ENCODE measurements at regions not wholly inside any gene's neighbourhood (a gene's known extent, or its start where the extent isn't known, plus 50 kb on each side); places are given as distances from the start of the nearest gene placed in this dataset.

DNA sequence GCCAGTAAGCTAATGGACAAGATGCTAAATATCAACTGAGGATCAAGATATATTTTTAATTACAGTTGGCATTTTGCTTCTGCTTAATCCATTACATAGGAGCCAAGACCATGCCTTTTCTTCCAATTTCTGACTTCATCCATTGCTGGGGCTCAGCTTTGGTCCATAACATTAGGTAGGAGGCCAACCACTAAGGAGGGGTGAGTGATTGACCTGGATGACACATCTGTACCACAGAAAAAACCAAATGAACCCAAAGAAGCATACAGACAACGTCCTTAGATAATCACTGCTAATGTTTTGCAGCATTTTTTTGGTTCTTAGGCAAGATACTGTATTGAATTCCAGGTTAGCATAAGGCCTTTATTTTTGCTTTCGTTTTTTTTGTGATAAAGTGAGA, 353.2 kb upstream of the KCNH8 start:
- Histone ChIP-seq H3K4me3 (no peak overlapping the region), H3K4me1 (no peaks in the 10 kb centered on the region), H3K27ac (no peak overlapping the region), H3K27me3 (no peaks in the 10 kb centered on the region), H3K36me3 (no peaks in the 10 kb centered on the region), H3K9me3 (no peaks in the 10 kb centered on the region)
- no peak for TF ChIP-seq EP300 (IDR thresholded peaks at IDR 0.05)
- TF ChIP-seq POLR2A (IDR thresholded peaks at IDR 0.05) = no peak
- no peak for TF ChIP-seq POLR2AphosphoS5 (IDR thresholded peaks at IDR 0.05)
- TF ChIP-seq, protein P1, sequence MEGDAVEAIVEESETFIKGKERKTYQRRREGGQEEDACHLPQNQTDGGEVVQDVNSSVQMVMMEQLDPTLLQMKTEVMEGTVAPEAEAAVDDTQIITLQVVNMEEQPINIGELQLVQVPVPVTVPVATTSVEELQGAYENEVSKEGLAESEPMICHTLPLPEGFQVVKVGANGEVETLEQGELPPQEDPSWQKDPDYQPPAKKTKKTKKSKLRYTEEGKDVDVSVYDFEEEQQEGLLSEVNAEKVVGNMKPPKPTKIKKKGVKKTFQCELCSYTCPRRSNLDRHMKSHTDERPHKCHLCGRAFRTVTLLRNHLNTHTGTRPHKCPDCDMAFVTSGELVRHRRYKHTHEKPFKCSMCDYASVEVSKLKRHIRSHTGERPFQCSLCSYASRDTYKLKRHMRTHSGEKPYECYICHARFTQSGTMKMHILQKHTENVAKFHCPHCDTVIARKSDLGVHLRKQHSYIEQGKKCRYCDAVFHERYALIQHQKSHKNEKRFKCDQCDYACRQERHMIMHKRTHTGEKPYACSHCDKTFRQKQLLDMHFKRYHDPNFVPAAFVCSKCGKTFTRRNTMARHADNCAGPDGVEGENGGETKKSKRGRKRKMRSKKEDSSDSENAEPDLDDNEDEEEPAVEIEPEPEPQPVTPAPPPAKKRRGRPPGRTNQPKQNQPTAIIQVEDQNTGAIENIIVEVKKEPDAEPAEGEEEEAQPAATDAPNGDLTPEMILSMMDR (IDR thresholded peaks at IDR 0.05) = no peak
- DNase-seq (ENCODE audit: low spot score in 2 of 2) = no peak
- 70% methylated on average over 2 of the region's 2 CpGs for WGBS

DNA sequence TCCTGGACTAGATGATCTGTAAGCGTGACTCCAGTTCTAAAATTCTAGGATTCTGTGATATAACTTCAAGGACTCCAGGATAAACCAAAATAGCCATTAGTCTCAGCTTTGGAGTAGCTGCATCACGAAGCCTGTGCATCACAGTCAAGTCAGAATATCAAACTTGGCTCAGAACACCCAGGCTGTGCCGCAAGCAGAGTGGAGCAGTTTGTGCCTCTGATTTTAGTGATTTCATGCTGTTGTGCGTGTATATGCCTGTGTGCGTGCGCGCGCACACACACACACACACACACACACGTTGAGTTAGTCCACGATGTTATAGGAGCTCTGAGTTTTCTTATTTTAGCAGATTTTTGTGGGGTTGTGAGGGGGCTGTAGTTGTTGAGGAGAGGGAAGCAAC, 356.6 kb upstream of the KCNH8 start:
- no peaks in the 10 kb centered on the region for H3K36me3 ChIP-seq
- H3K9me3 ChIP-seq = no peaks in the 10 kb centered on the region
- TF ChIP-seq POLR2A (IDR thresholded peaks at IDR 0.05) (no peak), POLR2AphosphoS5 (IDR thresholded peaks at IDR 0.05) (no peak), EP300 (IDR thresholded peaks at IDR 0.05) (no peak)
- TF ChIP-seq, protein P1 (IDR thresholded peaks at IDR 0.05) = no peak
- H3K27me3 ChIP-seq = no peaks in the 10 kb centered on the region
- H3K4me3 ChIP-seq = no peak overlapping the region
- H3K27ac ChIP-seq = no peak overlapping the region
- H3K4me1 ChIP-seq = no peaks in the 10 kb centered on the region
- 87% methylated on average over 10 of the region's 10 CpGs for WGBS
- no peak for DNase-seq (ENCODE audit: low spot score in 2 of 2)

DNA sequence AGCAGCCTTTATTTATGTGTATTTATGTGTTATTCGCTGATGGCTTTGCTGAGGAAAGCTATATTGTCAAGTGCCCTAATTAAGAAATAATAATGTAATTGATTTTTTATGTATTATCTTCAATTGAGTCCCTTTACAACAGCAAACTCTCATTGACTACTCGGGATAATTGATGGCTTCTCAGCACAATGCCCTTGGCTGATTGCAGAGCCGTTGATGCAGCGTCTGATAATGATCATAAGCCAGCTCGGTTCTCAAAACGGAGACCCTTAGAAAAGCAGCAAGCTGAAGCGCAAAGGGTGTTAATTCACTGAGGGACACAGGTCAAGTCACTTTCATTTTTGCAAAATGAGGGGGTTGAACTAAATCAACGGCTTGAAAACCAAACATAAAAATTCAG, 357.1 kb upstream of the KCNH8 start:
- H3K27ac ChIP-seq = no peak overlapping the region
- DNase-seq (ENCODE audit: low spot score in 2 of 2) = no peak
- H3K36me3 ChIP-seq = no peaks in the 10 kb centered on the region
- whole genome bisulfite sequencing = 61% methylated on average over 8 of the region's 8 CpGs
- TF ChIP-seq, protein P1 (IDR thresholded peaks at IDR 0.05) = no peak
- TF ChIP-seq EP300 (IDR thresholded peaks at IDR 0.05) = no peak
- TF ChIP-seq POLR2AphosphoS5 (IDR thresholded peaks at IDR 0.05) = no peak
- no peak for TF ChIP-seq POLR2A (IDR thresholded peaks at IDR 0.05)
- no peaks in the 10 kb centered on the region for H3K9me3 ChIP-seq
- no peaks in the 10 kb centered on the region for H3K4me1 ChIP-seq
- H3K27me3 ChIP-seq = no peaks in the 10 kb centered on the region
- no peak overlapping the region for H3K4me3 ChIP-seq

DNA sequence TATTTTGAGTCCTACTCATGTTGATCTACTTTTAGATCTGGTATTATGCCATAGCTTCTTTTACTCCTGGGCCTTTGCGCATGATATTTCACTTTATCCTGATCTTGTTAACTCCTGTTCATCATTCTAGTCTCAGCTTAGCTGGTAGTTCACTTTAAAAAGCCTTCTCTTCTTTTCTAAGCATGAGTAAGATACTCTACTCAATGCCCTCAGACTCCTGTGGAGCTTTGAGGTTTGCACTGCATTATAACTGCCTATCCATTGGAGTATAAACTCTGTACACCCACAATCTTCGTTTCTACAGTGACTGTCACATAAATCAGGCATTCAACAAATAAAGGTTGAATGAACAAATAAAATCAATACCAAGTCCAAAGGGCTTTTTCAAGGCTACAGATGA, 357.9 kb upstream of the KCNH8 start:
- no peak for DNase-seq (ENCODE audit: low spot score in 2 of 2)
- WGBS = 68% methylated on average over 2 of the region's 2 CpGs
- no peak overlapping the region for H3K4me3 ChIP-seq
- H3K36me3 ChIP-seq = no peaks in the 10 kb centered on the region
- TF ChIP-seq EP300 (IDR thresholded peaks at IDR 0.05) (no peak), POLR2AphosphoS5 (IDR thresholded peaks at IDR 0.05) (no peak), POLR2A (IDR thresholded peaks at IDR 0.05) (no peak)
- TF ChIP-seq, protein P1 (IDR thresholded peaks at IDR 0.05) = no peak
- H3K27me3 ChIP-seq = no peaks in the 10 kb centered on the region
- H3K27ac ChIP-seq = no peak overlapping the region
- no peaks in the 10 kb centered on the region for H3K9me3 ChIP-seq
- no peaks in the 10 kb centered on the region for H3K4me1 ChIP-seq

DNA sequence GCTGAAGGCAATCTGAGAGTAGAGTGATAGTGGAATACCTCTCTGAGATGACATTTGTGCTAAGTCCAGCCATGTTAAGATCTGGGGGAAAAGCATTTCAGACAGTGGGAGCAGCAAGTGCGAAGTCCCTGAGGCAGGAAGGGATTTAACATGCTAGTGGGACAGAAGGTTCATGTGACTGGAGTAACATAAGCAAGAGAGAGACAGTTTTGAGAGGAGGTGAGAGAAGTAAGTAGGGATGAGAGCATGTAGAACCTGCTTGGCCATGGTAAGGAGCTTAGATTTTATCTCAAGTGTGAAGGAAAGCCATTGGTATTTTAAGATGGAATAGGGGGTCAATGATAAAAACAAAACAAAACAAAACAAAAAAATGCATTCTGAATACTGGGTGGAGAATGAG, 358.6 kb upstream of the KCNH8 start:
- Histone ChIP-seq H3K4me1 (no peaks in the 10 kb centered on the region), H3K9me3 (no peaks in the 10 kb centered on the region), H3K27ac (no peak overlapping the region), H3K4me3 (no peak overlapping the region), H3K27me3 (no peaks in the 10 kb centered on the region), H3K36me3 (no peaks in the 10 kb centered on the region)
- no peak for DNase-seq (ENCODE audit: low spot score in 2 of 2)
- TF ChIP-seq EP300 (IDR thresholded peaks at IDR 0.05) (no peak), POLR2A (IDR thresholded peaks at IDR 0.05) (no peak), POLR2AphosphoS5 (IDR thresholded peaks at IDR 0.05) (no peak)
- TF ChIP-seq, protein P1 (IDR thresholded peaks at IDR 0.05) = no peak
- 96% methylated on average over 1 of the region's 1 CpG for WGBS

Data from suprapubic skin (tissue), 4 donors.